GM12878 (cell line): ENCODE measurements at regions not wholly inside any gene's neighbourhood (a gene's known extent, or its start where the extent isn't known, plus 50 kb on each side); places are given as distances from the start of the nearest gene placed in this dataset.

Experiments used
- ATAC-seq: fragments of 200-7000 bp; cut with Tn5 transposase; 3 replicates; pipeline ENCODE4 v1.9.1; 2020; ENCODE audit warnings: mild to moderate bottlenecking, moderate library complexity
- BruUV-seq: library from RNA; stranded (reverse); fragments of 400-500 nt; replicated peaks from 2 replicates; lab custom pipeline; 2021; lab: Mats Ljungman, UMichigan
- CTCF ChIA-PET: fragments of 300-600 bp; sonication (Branson Sonifier 250); formaldehyde crosslinking; extraction: SDS; loops from one replicate; lab custom pipeline; 2021; ENCODE audit warnings: inconsistent platforms; lab: Yijun Ruan, JAX
- POLR2A ChIA-PET: fragments of 350-600 bp; formaldehyde crosslinking; extraction: SDS; loops from one replicate; lab custom pipeline; 2021; ENCODE audit warnings: inconsistent platforms; lab: Charles Lee
- RAD21 ChIA-PET: fragments of 300-600 bp; sonication (Branson Sonifier 250); formaldehyde crosslinking; loops from one replicate; lab custom pipeline; 2023; ENCODE audit warnings: antibody characterized with exemption; ENCODE audit not compliant: unreplicated experiment; lab: Charles Lee
- SMC1A ChIA-PET: fragments of 300-600 bp; sonication (Branson Sonifier 250); formaldehyde crosslinking; loops from one replicate; lab custom pipeline; 2023; ENCODE audit not compliant: unreplicated experiment, uncharacterized antibody; lab: Charles Lee
- DNase-seq: peaks from one replicate; pipeline ENCODE4 v3.0.0-alpha.2; 2011; ENCODE audit warnings: low read depth, low spot score
- FAIRE-seq: peaks from 3 replicates; lab custom pipeline; 2011; peaks lifted over from hg19 to GRCh38; lab: Jason Lieb, UNC
- H2AFZ ChIP-seq: 2 replicates; pipeline ENCODE4 v1.6.0; 2011; ENCODE audit warnings: low read depth, low read length, control low read depth; ENCODE audit not compliant: control insufficient read depth
- H3K27ac ChIP-seq: 2 replicates; pipeline ENCODE4 v1.5.1; 2011; ENCODE audit warnings: control low read depth; ENCODE audit not compliant: control insufficient read depth, insufficient read depth
- H3K27me3 ChIP-seq, 2 experiments: replicated peaks in 1 of 2; 2 replicates each; pipeline versions ENCODE4 v1.6.0 to v1.6.1; 2011; ENCODE audit warnings: low read length in 1 of 2; ENCODE audit not compliant: control insufficient read depth in 2 of 2, insufficient read depth in 2 of 2
- H3K36me3 ChIP-seq, 2 experiments: 2 replicates each; pipeline ENCODE4 v1.5.1; 2011; ENCODE audit warnings: low read length in 1 of 2; ENCODE audit not compliant: control insufficient read depth in 2 of 2, insufficient read depth in 2 of 2
- H3K4me1 ChIP-seq: 2 replicates; pipeline ENCODE4 v1.6.1; 2011; ENCODE audit warnings: mild to moderate bottlenecking, low read length, moderate library complexity, mixed read lengths; ENCODE audit not compliant: control insufficient read depth, insufficient read depth
- H3K4me2 ChIP-seq: 2 replicates; pipeline ENCODE4 v1.6.0; 2011; ENCODE audit warnings: control low read depth; ENCODE audit not compliant: control insufficient read depth, insufficient read depth
- H3K4me3 ChIP-seq: fragments of 200-600 bp; sonication (generic); 2 replicates; pipeline ENCODE4 v1.5.1; 2016
- H3K79me2 ChIP-seq: 2 replicates; pipeline ENCODE4 v1.6.0; 2011; ENCODE audit warnings: low read length; ENCODE audit not compliant: control insufficient read depth, insufficient read depth
- H3K9ac ChIP-seq: 2 replicates; pipeline ENCODE4 v1.8.0; 2011; ENCODE audit warnings: low read length, control low read depth, mixed read lengths; ENCODE audit not compliant: control insufficient read depth, insufficient read depth
- H3K9me3 ChIP-seq: replicated peaks from 3 replicates; pipeline ENCODE4 v1.5.1; 2011; ENCODE audit warnings: mild to moderate bottlenecking, low read length; ENCODE audit not compliant: control insufficient read depth, insufficient read depth
- H4K20me1 ChIP-seq: 2 replicates; pipeline ENCODE4 v1.6.0; 2011; ENCODE audit not compliant: control insufficient read depth, insufficient read depth
- ATF7 ChIP-seq: fragments of 450-650 bp; IDR thresholded peaks from 2 replicates; pipeline ENCODE4 v1.6.1; 2016; ENCODE audit warnings: low read depth, mild to moderate bottlenecking
- E2F4 ChIP-seq: IDR thresholded peaks from 2 replicates; pipeline ENCODE4 v1.6.1; 2012; ENCODE audit warnings: low read depth, low read length, improper control_type of control experiment
- FOS ChIP-seq: IDR thresholded peaks from 3 replicates; pipeline ENCODE4 v1.6.1; 2011; ENCODE audit warnings: borderline replicate concordance; ENCODE audit not compliant: insufficient read length; ENCODE audit errors: extremely low read depth
- FOXM1 ChIP-seq: IDR thresholded peaks from 2 replicates; pipeline ENCODE4 v1.6.1; 2012; ENCODE audit warnings: low read depth, mild to moderate bottlenecking, inconsistent platforms, low read length, moderate library complexity
- HDAC2 ChIP-seq: fragments of 200-600 bp; sonication (generic); IDR thresholded peaks from 2 replicates; pipeline ENCODE4 v1.6.1; 2017
- IRF4 ChIP-seq: IDR thresholded peaks from 2 replicates; pipeline ENCODE4 v1.6.1; 2011; ENCODE audit warnings: low read depth, low read length
- NBN ChIP-seq: fragments of 450-650 bp; IDR thresholded peaks from 2 replicates; pipeline ENCODE4 v1.6.1; 2016
- NFXL1 ChIP-seq: fragments of 450-650 bp; IDR thresholded peaks from 2 replicates; pipeline ENCODE4 v1.6.1; 2017; ENCODE audit warnings: antibody characterized with exemption, mild to moderate bottlenecking, borderline replicate concordance
- NR2F1 ChIP-seq: fragments of 450-650 bp; conservative IDR thresholded peaks from 2 replicates; pipeline ENCODE4 v1.6.1; 2017; ENCODE audit warnings: mild to moderate bottlenecking
- PAX8 ChIP-seq: fragments of 450-650 bp; IDR thresholded peaks from 2 replicates; pipeline ENCODE4 v1.6.1; 2017; ENCODE audit warnings: mild to moderate bottlenecking, moderate library complexity
- SREBF1 ChIP-seq: IDR thresholded peaks from 2 replicates; pipeline ENCODE4 v1.6.1; 2012; ENCODE audit warnings: mild to moderate bottlenecking, low read length
- TCF3 ChIP-seq: IDR thresholded peaks from 2 replicates; pipeline ENCODE4 v1.6.1; 2012; ENCODE audit warnings: low read depth, mild to moderate bottlenecking, low read length, borderline replicate concordance; ENCODE audit not compliant: insufficient read depth
- YY1 ChIP-seq: IDR thresholded peaks from 2 replicates; pipeline ENCODE4 v1.6.1; 2011; ENCODE audit warnings: low read depth, mild to moderate bottlenecking, low read length
- ZBED1 ChIP-seq: IDR thresholded peaks from 2 replicates; pipeline ENCODE4 v1.6.1; 2016; ENCODE audit warnings: borderline replicate concordance
- ZBTB4 ChIP-seq: fragments of 450-650 bp; formaldehyde crosslinking; IDR thresholded peaks from 2 replicates; pipeline ENCODE4 v1.4.0; 2022; ENCODE audit warnings: mild to moderate bottlenecking, moderate library complexity
- WGBS: methylation state at CpG from one replicate; pipeline ENCODE4 v1.1.6; 2016; ENCODE audit warnings: low lambda C conversion rate; ENCODE audit not compliant: insufficient replicate concordance, insufficient coverage; ENCODE audit errors: missing lambda C conversion rate; 5-methylcytosine and 5-hydroxymethylcytosine counted together
- in situ Hi-C: fragments of 300-500 bp; cut with MboI; formaldehyde crosslinking; loops from 9 replicates; pipeline ENCODE4 v1.14.3; 2018; ENCODE audit warnings: mixed read lengths
- intact Hi-C: fragments of 100-400 bp; cut with micrococcal nuclease; formaldehyde crosslinking; loops from one replicate; pipeline ENCODE4 v1.14.2; 2022; ENCODE audit not compliant: unreplicated experiment
- TF ChIP-seq, protein P1 (sequence below): IDR thresholded peaks from 2 replicates; pipeline ENCODE4 v1.6.1; 2011; ENCODE audit warnings: mild to moderate bottlenecking, low read depth, low read length, moderate library complexity; ENCODE audit not compliant: insufficient replicate concordance

DNA sequence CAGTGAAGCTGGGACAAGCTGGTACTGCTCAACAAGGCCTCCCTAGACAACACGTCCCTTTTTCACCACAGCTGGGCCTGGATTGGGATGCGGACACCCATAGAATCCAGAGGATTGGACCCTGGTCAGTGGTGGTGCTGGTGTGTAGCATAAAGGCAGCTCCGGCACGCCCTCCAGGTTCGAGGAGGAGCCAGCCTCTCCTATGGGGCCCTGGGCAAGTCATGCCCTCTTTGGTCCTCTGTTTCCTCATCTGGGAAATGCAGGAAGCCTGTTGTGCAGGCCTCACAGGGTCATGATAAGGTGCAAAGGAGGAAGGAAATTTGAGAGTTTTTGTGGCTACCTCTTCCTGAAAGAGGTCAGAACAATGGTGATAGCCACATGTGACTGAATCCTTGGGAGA, 1741.7 kb downstream of the TP53TG3F start:
- Histone ChIP-seq H3K4me3 (no peak overlapping the region), H3K27me3 (no peaks in the 10 kb centered on the region), H3K4me1 (no peaks in the 10 kb centered on the region), H3K27ac (no peak overlapping the region), H2AFZ (no peak overlapping the region), H3K9me3 (no peaks in the 10 kb centered on the region; the same call in 2 of the 3 replicates), H4K20me1 (no peaks in the 10 kb centered on the region), H3K9ac (no peak overlapping the region), H3K79me2 (no peaks in the 10 kb centered on the region), H3K36me3 (no peaks in the 10 kb centered on the region), H3K4me2 (no peak overlapping the region)
- intact Hi-C loops (no loop called here), in situ Hi-C loops (no loop called here)
- ChIA-PET CTCF (no interaction called here), SMC1A (no interaction called here), POLR2A (no interaction called here), RAD21 (no interaction called here)
- DNase-seq (no peak), ATAC-seq (no peak), FAIRE-seq (no peak)
- TF ChIP-seq NR2F1 (no peak), NBN (no peak), ZBED1 (no peak)
- WGBS: 16% methylated on average over 5 of the region's 5 CpGs
- BruUV-seq: no TSS peak

GRCh38 chr16:35203636-35204035, 1744.2 kb downstream of the TP53TG3F start:
- SMC1A ChIA-PET: no interaction called here
- Histone ChIP-seq H3K4me3 (no peak overlapping the region), H3K27me3 (no peaks in the 10 kb centered on the region), H3K9me3 (no peaks in the 10 kb centered on the region; the same call in 2 of the 3 replicates), H3K4me2 (no peak overlapping the region), H3K79me2 (no peaks in the 10 kb centered on the region), H4K20me1 (no peaks in the 10 kb centered on the region), H3K36me3 (no peaks in the 10 kb centered on the region), H3K9ac (no peak overlapping the region), H3K4me1 (no peaks in the 10 kb centered on the region), H3K27ac (no peak overlapping the region), H2AFZ (no peak overlapping the region)
- DNase-seq (no peak), FAIRE-seq (no peak), ATAC-seq (no peak)
- CTCF ChIA-PET: no interaction called here
- RAD21 ChIA-PET: no interaction called here
- POLR2A ChIA-PET: no interaction called here
- in situ Hi-C loops (no loop called here), intact Hi-C loops (no loop called here)
- 0% methylated on average over 2 of the region's 2 CpGs for WGBS
- no TSS peak for BruUV-seq
- TF ChIP-seq ZBTB4: no peak
- TF ChIP-seq IRF4: no peak
- TF ChIP-seq YY1: no peak
- no peak for TF ChIP-seq FOXM1
- no peak for TF ChIP-seq TCF3
- no peak for TF ChIP-seq HDAC2
- TF ChIP-seq ATF7: no peak
- no peak for TF ChIP-seq NFXL1
- TF ChIP-seq SREBF1: no peak
- no peak for TF ChIP-seq FOS
- TF ChIP-seq E2F4: no peak
- no peak for TF ChIP-seq PAX8
- TF ChIP-seq, protein P1, sequence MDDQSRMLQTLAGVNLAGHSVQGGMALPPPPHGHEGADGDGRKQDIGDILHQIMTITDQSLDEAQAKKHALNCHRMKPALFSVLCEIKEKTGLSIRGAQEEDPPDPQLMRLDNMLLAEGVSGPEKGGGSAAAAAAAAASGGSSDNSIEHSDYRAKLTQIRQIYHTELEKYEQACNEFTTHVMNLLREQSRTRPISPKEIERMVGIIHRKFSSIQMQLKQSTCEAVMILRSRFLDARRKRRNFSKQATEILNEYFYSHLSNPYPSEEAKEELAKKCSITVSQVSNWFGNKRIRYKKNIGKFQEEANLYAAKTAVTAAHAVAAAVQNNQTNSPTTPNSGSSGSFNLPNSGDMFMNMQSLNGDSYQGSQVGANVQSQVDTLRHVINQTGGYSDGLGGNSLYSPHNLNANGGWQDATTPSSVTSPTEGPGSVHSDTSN: no peak
